Kidney (tissue), 13 donors: ENCODE measurements at regions not wholly inside any gene's neighbourhood (a gene's known extent, or its start where the extent isn't known, plus 50 kb on each side); places are given as distances from the start of the nearest gene placed in this dataset.

Source experiments
- DNase-seq, 5 donors: peaks; one replicate each; pipeline ENCODE4 v3.0.0-alpha.2; 2013 to 2020
- FAIRE-seq: peaks from 2 replicates; lab custom pipeline; 2012; peaks lifted over from hg19 to GRCh38; lab: Jason Lieb, UNC
- H3K27ac ChIP-seq, 2 donors: one replicate each; pipeline ENCODE4 v1.7.0; 2013; ENCODE audit warnings: low read depth in 2 of 2, low read length in 2 of 2, inconsistent platforms in 1 of 2
- H3K27me3 ChIP-seq: one replicate; pipeline ENCODE4 v1.7.1; 2013; ENCODE audit warnings: low read length, inconsistent platforms; ENCODE audit not compliant: control insufficient read depth, insufficient read depth
- H3K36me3 ChIP-seq, 3 donors: one replicate each; pipeline versions ENCODE4 v1.7.0 to v1.7.1; 2013; ENCODE audit warnings: low read length in 3 of 3, control low read depth in 1 of 3, inconsistent platforms in 1 of 3; ENCODE audit not compliant: insufficient read depth in 3 of 3, control insufficient read depth in 2 of 3
- H3K4me1 ChIP-seq, 3 donors: one replicate each; pipeline versions ENCODE4 v1.7.0 to v1.7.1; 2013; ENCODE audit warnings: low read length in 3 of 3, inconsistent platforms in 1 of 3, low read depth in 1 of 3; ENCODE audit not compliant: control insufficient read depth in 2 of 3, insufficient read depth in 2 of 3
- H3K4me3 ChIP-seq, 3 donors: one replicate each; pipeline versions ENCODE4 v1.7.0 to v1.8.1; 2013; ENCODE audit warnings: low read length in 3 of 3, control low read depth in 1 of 3, inconsistent platforms in 1 of 3
- H3K9ac ChIP-seq, 3 donors: one replicate each; pipeline versions ENCODE4 v1.7.0 to v1.7.1; 2013; ENCODE audit warnings: low read length in 3 of 3, control low read depth in 1 of 3, inconsistent platforms in 1 of 3
- H3K9me3 ChIP-seq, 3 donors: one replicate each; pipeline versions ENCODE4 v1.7.0 to v1.7.1; 2013; ENCODE audit warnings: low read length in 3 of 3, control low read depth in 1 of 3, inconsistent platforms in 1 of 3; ENCODE audit not compliant: control insufficient read depth in 2 of 3, insufficient read depth in 1 of 3
- intact Hi-C: fragments of 100-400 bp; cut with DNase I; formaldehyde crosslinking; loops from one replicate; pipeline ENCODE4 v1.11.1; 2022
- TF ChIP-seq, protein P1 (sequence below): IDR thresholded peaks from 3 replicates; pipeline ENCODE4 v1.5.1; 2012; ENCODE audit warnings: mild to moderate bottlenecking, moderate library complexity, borderline replicate concordance; ENCODE audit not compliant: insufficient read depth; ENCODE audit errors: extremely low read depth
- donor health status: control.
- donor health status: control.
- donor health status: control.
- donor health status: control.
- donor health status: control.
- donor health status: DM: yes; HTN: yes; CAD: no.
- donor health status: Normal renal cell carcinoma (clear cell type).

DNA sequence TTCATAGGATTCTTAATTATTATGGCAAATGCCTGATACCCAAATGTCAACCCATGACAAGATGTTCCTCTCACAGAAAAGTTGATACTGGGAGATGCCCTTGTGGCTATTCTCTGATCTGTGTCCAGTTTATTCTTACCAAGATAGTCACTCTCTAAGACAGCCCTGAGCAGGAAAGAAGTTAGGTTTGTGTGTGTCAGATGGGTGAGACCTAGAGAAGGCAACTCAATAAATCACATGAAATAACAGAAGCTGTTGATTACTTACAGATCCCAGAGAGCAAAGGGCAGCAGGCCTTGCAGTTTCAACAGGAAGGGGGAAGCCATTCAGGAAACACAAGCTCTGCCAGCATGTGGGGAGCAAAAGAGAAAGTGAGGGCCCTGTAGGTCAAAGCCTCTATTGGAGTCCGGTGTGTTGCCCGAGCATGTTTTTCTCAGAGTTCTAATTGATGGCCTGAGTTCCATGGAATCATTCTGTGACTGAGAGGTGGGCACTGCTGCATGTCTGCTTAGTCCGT lies 1193.7 kb upstream of the CDH18 start:
- TF ChIP-seq, protein P1, sequence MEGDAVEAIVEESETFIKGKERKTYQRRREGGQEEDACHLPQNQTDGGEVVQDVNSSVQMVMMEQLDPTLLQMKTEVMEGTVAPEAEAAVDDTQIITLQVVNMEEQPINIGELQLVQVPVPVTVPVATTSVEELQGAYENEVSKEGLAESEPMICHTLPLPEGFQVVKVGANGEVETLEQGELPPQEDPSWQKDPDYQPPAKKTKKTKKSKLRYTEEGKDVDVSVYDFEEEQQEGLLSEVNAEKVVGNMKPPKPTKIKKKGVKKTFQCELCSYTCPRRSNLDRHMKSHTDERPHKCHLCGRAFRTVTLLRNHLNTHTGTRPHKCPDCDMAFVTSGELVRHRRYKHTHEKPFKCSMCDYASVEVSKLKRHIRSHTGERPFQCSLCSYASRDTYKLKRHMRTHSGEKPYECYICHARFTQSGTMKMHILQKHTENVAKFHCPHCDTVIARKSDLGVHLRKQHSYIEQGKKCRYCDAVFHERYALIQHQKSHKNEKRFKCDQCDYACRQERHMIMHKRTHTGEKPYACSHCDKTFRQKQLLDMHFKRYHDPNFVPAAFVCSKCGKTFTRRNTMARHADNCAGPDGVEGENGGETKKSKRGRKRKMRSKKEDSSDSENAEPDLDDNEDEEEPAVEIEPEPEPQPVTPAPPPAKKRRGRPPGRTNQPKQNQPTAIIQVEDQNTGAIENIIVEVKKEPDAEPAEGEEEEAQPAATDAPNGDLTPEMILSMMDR = no peak
- Histone ChIP-seq H3K4me1 (no peaks in the 10 kb centered on the region), H3K9ac (no peak overlapping the region), H3K4me3 (no peak overlapping the region), H3K27ac (no peak overlapping the region), H3K36me3 (no peaks in the 10 kb centered on the region), H3K9me3 (peaks cover 0 to 2% (median 0%) of the 10 kb centered on the region in 3 donors), H3K27me3 (no peaks in the 10 kb centered on the region)
- no peak for FAIRE-seq
- DNase-seq = peak in 1 of 5 donors; percentile 12
- intact Hi-C loops = no loop called here

DNA sequence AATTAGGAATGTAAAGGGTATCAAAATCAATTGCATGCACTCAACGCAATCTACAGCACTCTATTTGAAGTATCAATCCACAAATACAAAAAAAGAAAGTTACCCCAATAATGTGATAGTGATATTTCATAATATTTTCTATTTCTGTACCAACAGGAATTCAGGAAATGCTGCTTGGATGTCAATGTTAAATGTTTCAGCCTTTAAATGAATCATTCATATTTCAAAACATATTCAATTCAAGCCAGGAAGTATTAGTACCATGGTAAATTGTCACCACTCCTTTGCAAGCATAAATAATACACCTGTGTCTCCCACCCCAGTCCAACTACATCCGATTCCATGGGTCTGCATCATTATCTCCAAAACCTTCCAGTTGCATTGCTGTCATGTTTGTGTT lies 1185.5 kb upstream of the CDH18 start:
- Histone ChIP-seq H3K27me3 (no peaks in the 10 kb centered on the region), H3K4me3 (no peak overlapping the region), H3K9ac (no peak overlapping the region), H3K4me1 (no peaks in the 10 kb centered on the region), H3K9me3 (no peaks in the 10 kb centered on the region), H3K27ac (no peak overlapping the region), H3K36me3 (no peaks in the 10 kb centered on the region)
- TF ChIP-seq, protein P1 = no peak
- DNase-seq (no peak), FAIRE-seq (no peak)
- intact Hi-C loops = no loop called here

DNA sequence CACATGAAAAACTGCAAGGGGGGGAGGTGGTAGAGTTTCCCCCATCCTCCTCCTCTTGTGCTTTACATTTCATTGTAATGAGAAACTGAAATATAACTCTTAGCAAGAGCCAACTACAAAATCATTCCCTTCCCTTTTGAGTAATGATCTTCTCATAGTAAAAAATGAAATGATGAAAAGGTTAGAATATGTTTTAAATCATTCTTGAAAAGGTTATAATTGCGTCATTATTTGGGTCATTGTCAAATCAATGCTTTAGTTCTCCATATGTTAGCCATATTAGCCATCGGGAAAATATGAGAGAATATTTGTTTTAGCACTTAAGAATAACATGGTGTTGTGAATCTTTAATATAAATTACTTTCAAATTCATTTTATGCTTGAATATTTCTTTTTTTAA lies 1185.0 kb upstream of the CDH18 start:
- TF ChIP-seq, protein P1 = no peak
- Histone ChIP-seq H3K4me3 (no peak overlapping the region), H3K9me3 (no peaks in the 10 kb centered on the region), H3K4me1 (no peaks in the 10 kb centered on the region), H3K27me3 (no peaks in the 10 kb centered on the region), H3K9ac (no peak overlapping the region), H3K36me3 (no peaks in the 10 kb centered on the region), H3K27ac (no peak overlapping the region)
- intact Hi-C loops = no loop called here
- FAIRE-seq (no peak), DNase-seq (no peak)

DNA sequence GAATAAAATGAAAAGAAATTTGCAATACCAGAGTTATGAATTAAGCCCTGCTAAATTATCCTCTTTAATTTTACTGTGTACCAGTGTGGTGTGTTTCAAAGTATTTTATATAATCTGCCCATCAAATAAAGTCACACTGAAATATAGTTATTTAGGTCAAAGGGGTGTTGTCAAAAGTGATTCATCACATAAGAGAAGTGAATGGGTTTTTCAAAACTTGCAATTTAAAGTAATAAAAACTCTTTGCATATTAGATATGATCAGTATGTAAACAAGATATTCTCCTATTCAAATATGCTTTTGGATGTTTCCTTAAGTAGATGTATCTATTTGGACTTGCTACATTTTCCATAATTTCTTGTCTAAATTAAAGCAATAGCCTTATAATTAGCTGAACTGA lies 1183.0 kb upstream of the CDH18 start:
- intact Hi-C loops = no loop called here
- FAIRE-seq (no peak), DNase-seq (no peak)
- Histone ChIP-seq H3K4me1 (no peaks in the 10 kb centered on the region), H3K36me3 (no peaks in the 10 kb centered on the region), H3K4me3 (no peak overlapping the region), H3K9ac (no peak overlapping the region), H3K27ac (no peak overlapping the region), H3K9me3 (no peaks in the 10 kb centered on the region), H3K27me3 (no peaks in the 10 kb centered on the region)
- TF ChIP-seq, protein P1 = no peak
